ENCODE measurements at regions not wholly inside any gene's neighbourhood (a gene's known extent, or its start where the extent isn't known, plus 50 kb on each side); places are given as distances from the start of the nearest gene placed in this dataset.

DNA sequence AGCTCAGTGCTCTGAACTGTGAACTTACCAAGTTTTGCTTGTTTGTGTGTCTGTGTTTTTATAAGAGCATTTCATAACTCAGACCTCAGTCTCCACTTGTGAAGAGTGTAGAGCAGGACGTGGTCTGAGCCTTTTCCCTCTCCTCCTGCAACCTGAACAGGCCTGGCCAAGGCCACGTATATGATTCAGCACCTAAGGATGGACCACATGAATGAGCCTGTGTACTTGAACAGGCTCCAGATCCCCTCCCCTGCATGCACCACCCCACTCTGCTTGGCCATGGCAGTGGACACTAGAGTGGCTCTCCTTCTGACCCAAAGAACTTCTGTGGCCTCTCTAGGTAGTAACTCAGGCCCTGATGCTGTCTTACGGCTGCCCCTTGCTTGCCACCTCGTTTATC is 125.9 kb upstream of the FSTL4 start:
- TF ChIP-seq POLR2AphosphoS5 (IDR thresholded peaks at IDR 0.05; ENCODE audit: borderline replicate concordance, low read depth, low read length) (no peak), EZH2 (IDR thresholded peaks at IDR 0.05) (no peak), FOXP2 (optimal IDR thresholded peaks at IDR 0.05; ENCODE audit: control extremely low read depth, extremely low read length, insufficient read depth) (no peak)
